ENCODE measurements at regions not wholly inside any gene's neighbourhood (a gene's known extent, or its start where the extent isn't known, plus 50 kb on each side); places are given as distances from the start of the nearest gene placed in this dataset.
"Not testable (repeated sequence)": the region's sequence is repeated elsewhere in the genome, so short reads cannot be mapped to it uniquely, and the experiment has no call there.

GRCh38 chr9:102355982-102356381, 617.5 kb upstream of the GRIN3A start:
- FAIRE-seq: no peak

- no peak for FAIRE-seq
Observed at GRCh38 chr9:102354041-102354440, 615.6 kb upstream of the GRIN3A start.

GRCh38 chr9:102337471-102337870, 599.0 kb upstream of the GRIN3A start:
- not testable (repeated sequence) for FAIRE-seq

- no peak for FAIRE-seq
Observed at GRCh38 chr9:102309379-102309778, 570.9 kb upstream of the GRIN3A start.

- no peak for FAIRE-seq
Observed at GRCh38 chr9:102295188-102295587, 556.7 kb upstream of the GRIN3A start.

GRCh38 chr9:102273952-102274351, 535.5 kb upstream of the GRIN3A start:
- no peak for FAIRE-seq

GRCh38 chr9:102253099-102253498, 514.7 kb upstream of the GRIN3A start:
- FAIRE-seq: no peak

GRCh38 chr9:102244916-102245315, 506.5 kb upstream of the GRIN3A start:
- no peak for FAIRE-seq

GRCh38 chr9:102237520-102237919, 499.1 kb upstream of the GRIN3A start:
- no peak for FAIRE-seq

GRCh38 chr9:102237094-102237493, 498.6 kb upstream of the GRIN3A start:
- no peak for FAIRE-seq

- not testable (repeated sequence) for FAIRE-seq
Observed at GRCh38 chr9:102227416-102227815, 489.0 kb upstream of the GRIN3A start.

- FAIRE-seq: no peak
Observed at GRCh38 chr9:102225841-102226441, 487.5 kb upstream of the GRIN3A start.

- FAIRE-seq: not testable (repeated sequence)
Observed at GRCh38 chr9:102223320-102224136, 485.1 kb upstream of the GRIN3A start.

- no peak for FAIRE-seq
Observed at GRCh38 chr9:102209176-102209575, 470.7 kb upstream of the GRIN3A start.

- no peak for FAIRE-seq
Observed at GRCh38 chr9:102206432-102206831, 468.0 kb upstream of the GRIN3A start.

GRCh38 chr9:102205251-102205650, 466.8 kb upstream of the GRIN3A start:
- no peak for FAIRE-seq

- FAIRE-seq: no peak
Observed at GRCh38 chr9:102202126-102202525, 463.7 kb upstream of the GRIN3A start.

- FAIRE-seq: no peak
Observed at GRCh38 chr9:102185962-102186361, 447.5 kb upstream of the GRIN3A start.

GRCh38 chr9:102185371-102185770, 446.9 kb upstream of the GRIN3A start:
- no peak for FAIRE-seq

GRCh38 chr9:102178811-102179210, 440.4 kb upstream of the GRIN3A start:
- no peak for FAIRE-seq

GRCh38 chr9:102174202-102174601, 435.8 kb upstream of the GRIN3A start:
- FAIRE-seq: not testable (repeated sequence)

GRCh38 chr9:102164247-102164646, 425.8 kb upstream of the GRIN3A start:
- no peak for FAIRE-seq

- not testable (repeated sequence) for FAIRE-seq
Observed at GRCh38 chr9:102153081-102153480, 414.6 kb upstream of the GRIN3A start.

GRCh38 chr9:102135768-102136167, 397.3 kb upstream of the GRIN3A start:
- no peak for FAIRE-seq

GRCh38 chr9:102124465-102124864, 386.0 kb upstream of the GRIN3A start:
- no peak for FAIRE-seq

All from TTC549 (cell line).